Adrenal gland (tissue), 5 donors: ENCODE measurements at regions not wholly inside any gene's neighbourhood (a gene's known extent, or its start where the extent isn't known, plus 50 kb on each side); places are given as distances from the start of the nearest gene placed in this dataset.

Experiments used
- CTCF ChIP-seq, 6 experiments: fragments of 450-650 bp in 4 of 6; fragments of 200-600 bp in 2 of 6; sonication (generic) in 1 of 6; IDR thresholded peaks; 1 replicate in 5 of 6; 2 replicates in 1 of 6; pipeline versions ENCODE4 v1.5.1 to v1.8.0; 2016 to 2021; ENCODE audit warnings: antibody characterized with exemption in 6 of 6, mild to moderate bottlenecking in 2 of 6, moderate library complexity in 1 of 6
- POLR2A ChIP-seq, 2 donors: fragments of 450-650 bp; IDR thresholded peaks; one replicate each; pipeline ENCODE4 v1.6.1; 2017; ENCODE audit warnings: antibody characterized with exemption in 2 of 2, mild to moderate bottlenecking in 2 of 2, moderate library complexity in 1 of 2
- donor health status: DM: no; HTN: no; CAD: no.

GRCh38 chr18:73004260-73004659 is 136.5 kb upstream of the NETO1 start:
- TF ChIP-seq CTCF (IDR thresholded peaks at IDR 0.05) (no peak), POLR2A (IDR thresholded peaks at IDR 0.05) (no peak)
